ENCODE measurements at regions not wholly inside any gene's neighbourhood (a gene's known extent, or its start where the extent isn't known, plus 50 kb on each side); places are given as distances from the start of the nearest gene placed in this dataset.

- DNase-seq (ENCODE audit: low read depth in 2 of 2): no peak
Observed at GRCh38 chr13:33953203-33953602, 135.3 kb downstream of the RFC3 start.

GRCh38 chr13:33953781-33954180, 135.8 kb downstream of the RFC3 start:
- no peak for DNase-seq (ENCODE audit: low read depth in 2 of 2)

- no peak for DNase-seq (ENCODE audit: low read depth in 2 of 2)
Observed at GRCh38 chr13:33956346-33956745, 138.4 kb downstream of the RFC3 start.

- no peak for DNase-seq (ENCODE audit: low read depth in 2 of 2)
Observed at GRCh38 chr13:33957497-33957905, 139.6 kb downstream of the RFC3 start.

- no peak for DNase-seq (ENCODE audit: low read depth in 2 of 2)
Observed at GRCh38 chr13:33958964-33959363, 141.0 kb downstream of the RFC3 start.

GRCh38 chr13:33963134-33963533, 145.2 kb downstream of the RFC3 start:
- DNase-seq (ENCODE audit: low read depth in 2 of 2): no peak

- DNase-seq (ENCODE audit: low read depth in 2 of 2): no peak
Observed at GRCh38 chr13:33963895-33964294, 145.9 kb downstream of the RFC3 start.

- DNase-seq (ENCODE audit: low read depth in 2 of 2): no peak
Observed at GRCh38 chr13:33968520-33969507, 150.9 kb downstream of the RFC3 start.

- no peak for DNase-seq (ENCODE audit: low read depth in 2 of 2)
Observed at GRCh38 chr13:33970746-33971561, 153.0 kb downstream of the RFC3 start.

- no peak for DNase-seq (ENCODE audit: low read depth in 2 of 2)
Observed at GRCh38 chr13:33971562-33971819, 153.5 kb downstream of the RFC3 start.

- no peak for DNase-seq (ENCODE audit: low read depth in 2 of 2)
Observed at GRCh38 chr13:33973194-33973593, 155.2 kb downstream of the RFC3 start.

- no peak for DNase-seq (ENCODE audit: low read depth in 2 of 2)
Observed at GRCh38 chr13:33976965-33977364, 159.0 kb downstream of the RFC3 start.

- no peak for DNase-seq (ENCODE audit: low read depth in 2 of 2)
Observed at GRCh38 chr13:33978653-33979052, 160.7 kb downstream of the RFC3 start.

GRCh38 chr13:33992881-33993336, 175.0 kb downstream of the RFC3 start:
- no peak for DNase-seq (ENCODE audit: low read depth in 2 of 2)

GRCh38 chr13:33994198-33994597, 176.2 kb downstream of the RFC3 start:
- no peak for DNase-seq (ENCODE audit: low read depth in 2 of 2)

- no peak for DNase-seq (ENCODE audit: low read depth in 2 of 2)
Observed at GRCh38 chr13:33994826-33995502, 177.0 kb downstream of the RFC3 start.

- DNase-seq (ENCODE audit: low read depth in 2 of 2): no peak
Observed at GRCh38 chr13:33996636-33997035, 178.7 kb downstream of the RFC3 start.

- DNase-seq (ENCODE audit: low read depth in 2 of 2): no peak
Observed at GRCh38 chr13:33997574-33997973, 179.6 kb downstream of the RFC3 start.

GRCh38 chr13:33999811-34000605, 182.1 kb downstream of the RFC3 start:
- no peak for DNase-seq (ENCODE audit: low read depth in 2 of 2)

GRCh38 chr13:34000955-34001354, 183.0 kb downstream of the RFC3 start:
- no peak for DNase-seq (ENCODE audit: low read depth in 2 of 2)

GRCh38 chr13:34001389-34001788, 183.4 kb downstream of the RFC3 start:
- no peak for DNase-seq (ENCODE audit: low read depth in 2 of 2)
